Kasumi-1 (cell line): ENCODE measurements at regions not wholly inside any gene's neighbourhood (a gene's known extent, or its start where the extent isn't known, plus 50 kb on each side); places are given as distances from the start of the nearest gene placed in this dataset.
"Not testable (repeated sequence)": the region's sequence is repeated elsewhere in the genome, so short reads cannot be mapped to it uniquely, and the experiment has no call there.

Experiments used
- DNase-seq, 2 experiments: peaks; one replicate each; lab custom pipeline; 2025; lab: John Stamatoyannopoulos, UW

- DNase-seq: no peak
Observed at GRCh38 chr2:184444217-184444616, 154.1 kb upstream of the ZNF804A start.

GRCh38 chr2:184444623-184445223 is 153.6 kb upstream of the ZNF804A start:
- DNase-seq: no peak

GRCh38 chr2:184449760-184450159 is 148.6 kb upstream of the ZNF804A start:
- DNase-seq: no peak

GRCh38 chr2:184452907-184453306 is 145.4 kb upstream of the ZNF804A start:
- no peak for DNase-seq

- DNase-seq: no peak
Observed at GRCh38 chr2:184455624-184456023, 142.7 kb upstream of the ZNF804A start.

- DNase-seq: not testable (repeated sequence)
Observed at GRCh38 chr2:184456693-184457092, 141.6 kb upstream of the ZNF804A start.

GRCh38 chr2:184463102-184463865 is 135.0 kb upstream of the ZNF804A start:
- no peak for DNase-seq

GRCh38 chr2:184463866-184464248 is 134.5 kb upstream of the ZNF804A start:
- no peak for DNase-seq

GRCh38 chr2:184468826-184469225 is 129.5 kb upstream of the ZNF804A start:
- DNase-seq: no peak

GRCh38 chr2:184472481-184472880 is 125.8 kb upstream of the ZNF804A start:
- no peak for DNase-seq

- DNase-seq: no peak
Observed at GRCh38 chr2:184481865-184482264, 116.5 kb upstream of the ZNF804A start.

GRCh38 chr2:184498936-184499335 is 99.4 kb upstream of the ZNF804A start:
- DNase-seq: no peak

GRCh38 chr2:184504252-184504651 is 94.1 kb upstream of the ZNF804A start:
- DNase-seq: no peak

GRCh38 chr2:184507254-184507653 is 91.1 kb upstream of the ZNF804A start:
- no peak for DNase-seq

- DNase-seq: no peak
Observed at GRCh38 chr2:184517402-184517801, 80.9 kb upstream of the ZNF804A start.

- DNase-seq: no peak
Observed at GRCh38 chr2:184520441-184520840, 77.9 kb upstream of the ZNF804A start.

GRCh38 chr2:184523732-184524131 is 74.6 kb upstream of the ZNF804A start:
- DNase-seq: no peak

- DNase-seq: no peak
Observed at GRCh38 chr2:184524551-184525382, 73.6 kb upstream of the ZNF804A start.

GRCh38 chr2:184527058-184527457 is 71.3 kb upstream of the ZNF804A start:
- peak in 1 of 2 experiments; percentile 32 for DNase-seq

GRCh38 chr2:184528119-184528518 is 70.2 kb upstream of the ZNF804A start:
- no peak for DNase-seq

GRCh38 chr2:184530239-184530638 is 68.1 kb upstream of the ZNF804A start:
- DNase-seq: no peak

GRCh38 chr2:184530959-184531358 is 67.4 kb upstream of the ZNF804A start:
- no peak for DNase-seq

- no peak for DNase-seq
Observed at GRCh38 chr2:184532551-184532950, 65.8 kb upstream of the ZNF804A start.
